ENCODE measurements at regions not wholly inside any gene's neighbourhood (a gene's known extent, or its start where the extent isn't known, plus 50 kb on each side); places are given as distances from the start of the nearest gene placed in this dataset.

DNA sequence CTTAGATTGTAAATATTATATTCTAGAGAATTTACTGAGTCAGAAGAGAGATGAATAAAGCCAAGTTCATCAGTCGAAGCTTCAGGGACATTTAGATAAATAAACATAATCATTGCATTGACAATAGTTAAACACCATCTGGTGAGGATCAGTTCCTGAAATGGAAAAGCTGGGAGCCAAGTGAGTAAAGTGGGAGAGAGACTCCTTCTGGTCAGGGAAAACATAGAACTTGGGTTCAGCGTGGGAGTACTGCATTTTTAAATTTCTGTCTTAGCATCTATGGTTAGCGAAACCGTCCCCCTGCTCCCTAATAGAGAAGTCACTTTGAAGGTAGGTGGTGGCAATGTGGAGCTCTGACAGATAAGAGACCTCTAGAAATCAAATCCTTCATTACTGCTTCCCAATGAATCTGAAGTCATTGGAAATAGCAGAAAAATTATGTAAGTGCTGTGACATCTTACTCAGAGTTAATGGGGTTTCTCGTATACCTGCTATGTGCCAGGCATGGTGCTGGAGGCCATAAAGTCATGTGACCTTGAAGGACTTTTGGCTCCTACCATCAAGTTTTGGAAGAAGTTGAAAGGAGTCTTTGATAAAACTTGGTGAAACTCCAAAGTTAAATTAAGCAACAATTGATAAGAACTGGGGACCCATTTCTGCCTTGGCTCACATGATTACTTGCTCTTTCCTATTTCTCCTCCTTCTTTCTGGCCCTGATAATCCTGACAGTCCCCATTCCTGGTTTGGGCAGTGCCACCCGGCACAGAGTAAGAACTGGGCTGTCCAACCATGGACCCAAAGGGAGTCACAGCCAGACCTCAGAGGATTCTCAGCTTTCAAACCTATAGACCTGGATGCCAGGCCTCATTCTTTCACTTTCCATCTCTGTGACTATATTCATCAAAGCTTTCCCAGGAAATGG is 211.2 kb downstream of the C7orf25 start:
- TF ChIP-seq NFRKB (IDR thresholded peaks at IDR 0.05), result no peak
- no peak for TF ChIP-seq FOXM1 (IDR thresholded peaks at IDR 0.05; ENCODE audit: borderline replicate concordance)
- no peak for TF ChIP-seq SUZ12 (IDR thresholded peaks at IDR 0.05)
- no peak for TF ChIP-seq HDGF (IDR thresholded peaks at IDR 0.05; ENCODE audit: borderline replicate concordance)
- no peak for TF ChIP-seq ELF4 (IDR thresholded peaks at IDR 0.05)
- no peak for TF ChIP-seq BHLHE40 (IDR thresholded peaks at IDR 0.05; ENCODE audit: borderline replicate concordance)
- no peak for TF ChIP-seq ARNT (IDR thresholded peaks at IDR 0.05)
- no peak for TF ChIP-seq ZNF384 (IDR thresholded peaks at IDR 0.05)
- TF ChIP-seq L3MBTL2 (conservative IDR thresholded peaks at IDR 0.05), result no peak
- no peak for TF ChIP-seq SP1 (IDR thresholded peaks at IDR 0.05)
- no peak for TF ChIP-seq CTBP1 (IDR thresholded peaks at IDR 0.05; ENCODE audit: borderline replicate concordance)
- TF ChIP-seq FOXK2 (IDR thresholded peaks at IDR 0.05), result no peak

All from HEK293T (cell line).